ENCODE measurements at regions not wholly inside any gene's neighbourhood (a gene's known extent, or its start where the extent isn't known, plus 50 kb on each side); places are given as distances from the start of the nearest gene placed in this dataset.

GRCh38 chr9:12441506-12441905, 251.7 kb upstream of the TYRP1 start:
- Mint-ChIP-seq H3K27ac (ENCODE audit: unreplicated experiment) (no peak overlapping the region), H3K4me3 (ENCODE audit: unreplicated experiment) (no peak overlapping the region)
- TF ChIP-seq CTCF (IDR thresholded peaks at IDR 0.05; ENCODE audit: unreplicated experiment): no peak

GRCh38 chr9:12448246-12448645, 244.9 kb upstream of the TYRP1 start:
- Mint-ChIP-seq H3K9me3 (ENCODE audit: unreplicated experiment) (no peaks in the 10 kb centered on the region), H3K4me3 (ENCODE audit: unreplicated experiment) (no peak overlapping the region), H3K27ac (ENCODE audit: unreplicated experiment) (no peak overlapping the region), H3K27me3 (ENCODE audit: unreplicated experiment) (no peaks in the 10 kb centered on the region), H3K4me1 (ENCODE audit: unreplicated experiment) (no peaks in the 10 kb centered on the region), H3K36me3 (ENCODE audit: low read depth, unreplicated experiment) (no peaks in the 10 kb centered on the region)
- no peak for DNase-seq (ENCODE audit: low spot score)
- TF ChIP-seq CTCF (IDR thresholded peaks at IDR 0.05; ENCODE audit: unreplicated experiment): no peak

More at GRCh38 chr9:12441506-12441905, 251.7 kb upstream of the TYRP1 start:
- Mint-ChIP-seq H3K4me1 (ENCODE audit: unreplicated experiment) (no peaks in the 10 kb centered on the region), H3K9me3 (ENCODE audit: unreplicated experiment) (no peaks in the 10 kb centered on the region), H3K27me3 (ENCODE audit: unreplicated experiment) (no peaks in the 10 kb centered on the region), H3K36me3 (ENCODE audit: low read depth, unreplicated experiment) (no peaks in the 10 kb centered on the region)
- DNase-seq (ENCODE audit: low spot score): no peak

- H3K27me3 Mint-ChIP-seq (ENCODE audit: unreplicated experiment): no peaks in the 10 kb centered on the region
Measured at GRCh38 chr9:12457237-12457636, 235.9 kb upstream of the TYRP1 start.

GRCh38 chr9:12461763-12462460, 231.3 kb upstream of the TYRP1 start:
- no peak overlapping the region for H3K4me3 Mint-ChIP-seq (ENCODE audit: unreplicated experiment)
- TF ChIP-seq CTCF (IDR thresholded peaks at IDR 0.05; ENCODE audit: unreplicated experiment): no peak

More at GRCh38 chr9:12457237-12457636, 235.9 kb upstream of the TYRP1 start:
- H3K36me3 Mint-ChIP-seq (ENCODE audit: low read depth, unreplicated experiment): no peaks in the 10 kb centered on the region
- TF ChIP-seq CTCF (IDR thresholded peaks at IDR 0.05; ENCODE audit: unreplicated experiment): no peak
- no peaks in the 10 kb centered on the region for H3K9me3 Mint-ChIP-seq (ENCODE audit: unreplicated experiment)
- no peak overlapping the region for H3K27ac Mint-ChIP-seq (ENCODE audit: unreplicated experiment)
- H3K4me1 Mint-ChIP-seq (ENCODE audit: unreplicated experiment): no peaks in the 10 kb centered on the region
- no peak for DNase-seq (ENCODE audit: low spot score)
- no peak overlapping the region for H3K4me3 Mint-ChIP-seq (ENCODE audit: unreplicated experiment)

GRCh38 chr9:12462861-12463260, 230.3 kb upstream of the TYRP1 start:
- Mint-ChIP-seq H3K9me3 (ENCODE audit: unreplicated experiment) (no peaks in the 10 kb centered on the region), H3K27me3 (ENCODE audit: unreplicated experiment) (no peaks in the 10 kb centered on the region), H3K4me3 (ENCODE audit: unreplicated experiment) (no peak overlapping the region), H3K4me1 (ENCODE audit: unreplicated experiment) (no peaks in the 10 kb centered on the region), H3K36me3 (ENCODE audit: low read depth, unreplicated experiment) (no peaks in the 10 kb centered on the region), H3K27ac (ENCODE audit: unreplicated experiment) (no peak overlapping the region)
- TF ChIP-seq CTCF (IDR thresholded peaks at IDR 0.05; ENCODE audit: unreplicated experiment): no peak
- DNase-seq (ENCODE audit: low spot score): no peak

More at GRCh38 chr9:12461763-12462460, 231.3 kb upstream of the TYRP1 start:
- Mint-ChIP-seq H3K36me3 (ENCODE audit: low read depth, unreplicated experiment) (no peaks in the 10 kb centered on the region), H3K9me3 (ENCODE audit: unreplicated experiment) (no peaks in the 10 kb centered on the region), H3K4me1 (ENCODE audit: unreplicated experiment) (no peaks in the 10 kb centered on the region), H3K27ac (ENCODE audit: unreplicated experiment) (no peak overlapping the region), H3K27me3 (ENCODE audit: unreplicated experiment) (no peaks in the 10 kb centered on the region)
- no peak for DNase-seq (ENCODE audit: low spot score)
